ENCODE measurements at regions not wholly inside any gene's neighbourhood (a gene's known extent, or its start where the extent isn't known, plus 50 kb on each side); places are given as distances from the start of the nearest gene placed in this dataset.

GRCh38 chr16:9680968-9681367, 501.3 kb downstream of the GRIN2A start:
- Histone ChIP-seq H3K36me3 (no peaks in the 10 kb centered on the region), H3K27me3 (no peaks in the 10 kb centered on the region), H3K4me1 (peaks cover 0 to 3% of the 10 kb centered on the region in 2 donors), H3K4me3 (replicated peaks in 1 of 3) (no peak overlapping the region), H3K9me3 (no peaks in the 10 kb centered on the region), H3K27ac (no peak overlapping the region)
- 71 to 84% methylated on average over 2 of the region's 2 CpGs for WGBS, 2 donors
- no peak for DNase-seq
- intact Hi-C loops (cut with DNase I) = no loop called here
- TF ChIP-seq POLR2A (IDR thresholded peaks at IDR 0.05) = no peak
- TF ChIP-seq CTCF (IDR thresholded peaks at IDR 0.05) = no peak

- intact Hi-C loops (cut with DNase I) = no loop called here
- Histone ChIP-seq H3K9me3 (no peaks in the 10 kb centered on the region), H3K4me3 (replicated peaks in 1 of 3) (no peak overlapping the region), H3K27ac (no peak overlapping the region), H3K27me3 (no peaks in the 10 kb centered on the region), H3K4me1 (peaks cover 0 to 3% of the 10 kb centered on the region in 2 donors), H3K36me3 (no peaks in the 10 kb centered on the region)
- TF ChIP-seq POLR2A (IDR thresholded peaks at IDR 0.05) (no peak), CTCF (IDR thresholded peaks at IDR 0.05) (no peak)
- no peak for DNase-seq
- 56 to 70% methylated on average over 9 of the region's 9 CpGs for whole genome bisulfite sequencing, 2 donors
Observed at GRCh38 chr16:9681508-9681907, 500.7 kb downstream of the GRIN2A start.

DNA sequence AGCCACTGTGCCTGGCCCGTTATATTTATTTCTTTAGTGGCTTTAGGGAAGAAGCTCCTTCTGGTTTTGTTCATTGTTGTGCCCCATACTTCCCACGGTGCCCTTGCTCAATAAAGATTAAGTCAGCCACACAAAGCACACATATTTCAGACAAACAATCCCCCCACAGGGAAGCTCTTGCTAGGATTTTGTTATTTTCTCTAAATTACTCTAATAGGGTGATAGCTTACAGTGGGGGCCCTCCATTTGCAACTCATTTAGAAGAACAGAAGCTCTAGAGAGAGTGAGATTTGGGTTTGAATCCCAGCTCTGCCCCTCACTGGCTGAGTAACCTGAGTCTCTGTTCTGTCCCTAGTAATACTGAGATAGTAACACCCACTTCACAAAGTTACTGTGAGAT, 499.9 kb downstream of the GRIN2A start:
- H3K9me3 ChIP-seq = no peaks in the 10 kb centered on the region

DNA sequence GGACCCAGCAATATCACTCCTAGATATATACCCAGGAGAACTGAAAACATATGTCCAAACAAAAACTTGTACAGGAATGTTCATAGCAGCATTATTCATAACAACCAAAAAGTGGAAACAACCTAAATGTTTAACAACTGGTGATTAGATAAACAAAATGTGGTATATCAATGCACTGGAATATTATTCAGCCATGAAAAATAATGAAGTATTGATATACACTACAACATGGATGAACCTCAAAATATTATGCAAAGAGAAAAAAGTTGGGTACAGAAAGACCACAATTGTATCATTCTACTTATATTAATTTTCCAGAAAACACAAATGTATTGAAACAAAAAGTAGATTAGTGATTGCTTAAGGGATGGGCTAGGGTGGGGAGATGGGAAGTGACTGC, 498.6 kb downstream of the GRIN2A start:
- no peak for TF ChIP-seq CTCF (IDR thresholded peaks at IDR 0.05)
- no peak for TF ChIP-seq POLR2A (IDR thresholded peaks at IDR 0.05)
- H3K27ac ChIP-seq = no peak overlapping the region
- H3K27me3 ChIP-seq = no peaks in the 10 kb centered on the region
- H3K4me1 ChIP-seq = peaks cover 0 to 3% of the 10 kb centered on the region in 2 donors
- intact Hi-C loops (cut with DNase I) = no loop called here
- no peaks in the 10 kb centered on the region for H3K36me3 ChIP-seq
- H3K9me3 ChIP-seq = no peaks in the 10 kb centered on the region
- DNase-seq = no peak
- H3K4me3 ChIP-seq (replicated peaks in 1 of 3) = no peak overlapping the region

More for the DNA sequence above, 499.9 kb downstream of the GRIN2A start:
- 74 to 77% methylated on average over 2 of the region's 2 CpGs for WGBS, 2 donors
- Histone ChIP-seq H3K4me3 (replicated peaks in 1 of 3) (no peak overlapping the region), H3K36me3 (no peaks in the 10 kb centered on the region), H3K27me3 (no peaks in the 10 kb centered on the region), H3K27ac (no peak overlapping the region), H3K4me1 (peaks cover 0 to 3% of the 10 kb centered on the region in 2 donors)
- intact Hi-C loops (cut with DNase I) = no loop called here
- no peak for DNase-seq
- TF ChIP-seq POLR2A (IDR thresholded peaks at IDR 0.05) (no peak), CTCF (IDR thresholded peaks at IDR 0.05) (no peak)

- no peak overlapping the region for H3K4me3 ChIP-seq (replicated peaks in 1 of 3)
- intact Hi-C loops (cut with DNase I) = no loop called here
- TF ChIP-seq POLR2A (IDR thresholded peaks at IDR 0.05) = no peak
- TF ChIP-seq CTCF (IDR thresholded peaks at IDR 0.05) = no peak
- no peaks in the 10 kb centered on the region for H3K27me3 ChIP-seq
- H3K4me1 ChIP-seq = no peaks in the 10 kb centered on the region
- no peaks in the 10 kb centered on the region for H3K36me3 ChIP-seq
- no peak for DNase-seq
- WGBS, 2 donors = 72 to 77% methylated on average over 4 of the region's 4 CpGs
- no peaks in the 10 kb centered on the region for H3K9me3 ChIP-seq
- no peak overlapping the region for H3K27ac ChIP-seq
Observed at GRCh38 chr16:9687737-9688319, 494.4 kb downstream of the GRIN2A start.

All from thyroid gland (tissue), 4 donors.